ENCODE measurements at regions not wholly inside any gene's neighbourhood (a gene's known extent, or its start where the extent isn't known, plus 50 kb on each side); places are given as distances from the start of the nearest gene placed in this dataset.

DNA sequence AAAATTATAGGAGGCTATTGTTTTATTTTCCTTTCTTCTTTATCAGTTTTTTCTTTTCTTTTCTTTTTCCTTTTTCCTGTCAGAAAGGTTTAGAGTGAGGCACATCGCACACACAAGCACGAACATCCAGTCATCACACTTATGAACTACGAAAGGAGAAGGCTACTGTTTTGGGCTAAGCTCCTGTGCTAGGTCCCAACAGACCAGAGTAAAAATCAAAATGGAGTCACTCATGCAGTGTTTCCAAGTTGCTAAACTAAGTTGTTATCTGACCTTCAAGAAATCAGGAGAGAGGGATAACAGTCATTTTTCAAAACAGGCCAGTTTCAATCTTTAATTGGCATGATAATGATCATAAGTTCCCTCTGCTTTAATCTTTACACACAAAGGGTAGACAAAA is 93.6 kb downstream of the CD24 start (continued):
- TF ChIP-seq, protein P1, sequence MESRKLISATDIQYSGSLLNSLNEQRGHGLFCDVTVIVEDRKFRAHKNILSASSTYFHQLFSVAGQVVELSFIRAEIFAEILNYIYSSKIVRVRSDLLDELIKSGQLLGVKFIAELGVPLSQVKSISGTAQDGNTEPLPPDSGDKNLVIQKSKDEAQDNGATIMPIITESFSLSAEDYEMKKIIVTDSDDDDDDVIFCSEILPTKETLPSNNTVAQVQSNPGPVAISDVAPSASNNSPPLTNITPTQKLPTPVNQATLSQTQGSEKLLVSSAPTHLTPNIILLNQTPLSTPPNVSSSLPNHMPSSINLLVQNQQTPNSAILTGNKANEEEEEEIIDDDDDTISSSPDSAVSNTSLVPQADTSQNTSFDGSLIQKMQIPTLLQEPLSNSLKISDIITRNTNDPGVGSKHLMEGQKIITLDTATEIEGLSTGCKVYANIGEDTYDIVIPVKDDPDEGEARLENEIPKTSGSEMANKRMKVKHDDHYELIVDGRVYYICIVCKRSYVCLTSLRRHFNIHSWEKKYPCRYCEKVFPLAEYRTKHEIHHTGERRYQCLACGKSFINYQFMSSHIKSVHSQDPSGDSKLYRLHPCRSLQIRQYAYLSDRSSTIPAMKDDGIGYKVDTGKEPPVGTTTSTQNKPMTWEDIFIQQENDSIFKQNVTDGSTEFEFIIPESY (IDR thresholded peaks at IDR 0.05; ENCODE audit: extremely low read depth, insufficient replicate concordance, low read length) = no peak
- TF ChIP-seq RAD21 (IDR thresholded peaks at IDR 0.05; ENCODE audit: low read depth) (no peak), SIN3A (IDR thresholded peaks at IDR 0.05; ENCODE audit: low read depth) (no peak), POLR2A (IDR thresholded peaks at IDR 0.05; ENCODE audit: borderline replicate concordance, extremely low read depth, insufficient read depth, insufficient read length) (no peak)

GRCh38 chr6:106875782-106876321 is 98.7 kb downstream of the CD24 start:
- H3K27ac ChIP-seq (ENCODE audit: low read depth, low read length) = no peak overlapping the region
- H3K4me2 ChIP-seq (ENCODE audit: low read length) = no peak overlapping the region
- H4K20me1 ChIP-seq (ENCODE audit: insufficient read depth) = no peaks in the 10 kb centered on the region
- H3K4me3 ChIP-seq (replicated peaks in 1 of 2; ENCODE audit: low read depth in 1 of 2, low read length in 2 of 2) = no peak overlapping the region
- no peak overlapping the region for H3K9ac ChIP-seq (ENCODE audit: low read length)
- POLR2A ChIA-PET = no interaction called here
- no peaks in the 10 kb centered on the region for H3K36me3 ChIP-seq (ENCODE audit: control insufficient read depth in 1 of 2, insufficient read depth in 2 of 2, low read length in 2 of 2)
- peaks cover 0 to 4% of the 10 kb centered on the region in 2 experiments; a peak in 2 of 4 replicates for H3K9me3 ChIP-seq (ENCODE audit: control insufficient read depth in 1 of 2, insufficient read depth in 1 of 2, low read depth in 1 of 2, low read length in 2 of 2)
- H3K27me3 ChIP-seq (ENCODE audit: insufficient read depth, low read length) = no peaks in the 10 kb centered on the region
- DNase-seq (ENCODE audit: low read depth, low spot score) (no peak), ATAC-seq (no peak)
- H3K4me1 ChIP-seq (ENCODE audit: control insufficient read depth in 1 of 2, insufficient read depth in 2 of 2, low read length in 2 of 2) = peaks cover 0 to 20% of the 10 kb centered on the region in 2 experiments; a peak in 2 of 4 replicates
- no TSS peak for BruUV-seq (replicated peaks)
- TF ChIP-seq, protein P1 (IDR thresholded peaks at IDR 0.05; ENCODE audit: extremely low read depth, insufficient replicate concordance, low read length) = no peak
- TF ChIP-seq SP1 (IDR thresholded peaks at IDR 0.05; ENCODE audit: low read depth) = no peak
- TF ChIP-seq EZH2 (IDR thresholded peaks at IDR 0.05) = no peak
- no peak for TF ChIP-seq TCF7L2 (IDR thresholded peaks at IDR 0.05; ENCODE audit: borderline replicate concordance, extremely low read depth, insufficient read depth, insufficient read length)
- no peak for TF ChIP-seq YY1 (IDR thresholded peaks at IDR 0.05; ENCODE audit: extremely low read depth, insufficient replicate concordance, low read depth, low read length)
- no peak for TF ChIP-seq ELF1 (IDR thresholded peaks at IDR 0.05; ENCODE audit: borderline replicate concordance, low read depth)
- TF ChIP-seq, protein P2, sequence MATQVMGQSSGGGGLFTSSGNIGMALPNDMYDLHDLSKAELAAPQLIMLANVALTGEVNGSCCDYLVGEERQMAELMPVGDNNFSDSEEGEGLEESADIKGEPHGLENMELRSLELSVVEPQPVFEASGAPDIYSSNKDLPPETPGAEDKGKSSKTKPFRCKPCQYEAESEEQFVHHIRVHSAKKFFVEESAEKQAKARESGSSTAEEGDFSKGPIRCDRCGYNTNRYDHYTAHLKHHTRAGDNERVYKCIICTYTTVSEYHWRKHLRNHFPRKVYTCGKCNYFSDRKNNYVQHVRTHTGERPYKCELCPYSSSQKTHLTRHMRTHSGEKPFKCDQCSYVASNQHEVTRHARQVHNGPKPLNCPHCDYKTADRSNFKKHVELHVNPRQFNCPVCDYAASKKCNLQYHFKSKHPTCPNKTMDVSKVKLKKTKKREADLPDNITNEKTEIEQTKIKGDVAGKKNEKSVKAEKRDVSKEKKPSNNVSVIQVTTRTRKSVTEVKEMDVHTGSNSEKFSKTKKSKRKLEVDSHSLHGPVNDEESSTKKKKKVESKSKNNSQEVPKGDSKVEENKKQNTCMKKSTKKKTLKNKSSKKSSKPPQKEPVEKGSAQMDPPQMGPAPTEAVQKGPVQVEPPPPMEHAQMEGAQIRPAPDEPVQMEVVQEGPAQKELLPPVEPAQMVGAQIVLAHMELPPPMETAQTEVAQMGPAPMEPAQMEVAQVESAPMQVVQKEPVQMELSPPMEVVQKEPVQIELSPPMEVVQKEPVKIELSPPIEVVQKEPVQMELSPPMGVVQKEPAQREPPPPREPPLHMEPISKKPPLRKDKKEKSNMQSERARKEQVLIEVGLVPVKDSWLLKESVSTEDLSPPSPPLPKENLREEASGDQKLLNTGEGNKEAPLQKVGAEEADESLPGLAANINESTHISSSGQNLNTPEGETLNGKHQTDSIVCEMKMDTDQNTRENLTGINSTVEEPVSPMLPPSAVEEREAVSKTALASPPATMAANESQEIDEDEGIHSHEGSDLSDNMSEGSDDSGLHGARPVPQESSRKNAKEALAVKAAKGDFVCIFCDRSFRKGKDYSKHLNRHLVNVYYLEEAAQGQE (IDR thresholded peaks at IDR 0.05; ENCODE audit: low read depth) = no peak
- TF ChIP-seq EZH2phosphoT487 (IDR thresholded peaks at IDR 0.05; ENCODE audit: borderline replicate concordance) = no peak
- no peak for TF ChIP-seq JUND (IDR thresholded peaks at IDR 0.05)
- TF ChIP-seq, protein P3, sequence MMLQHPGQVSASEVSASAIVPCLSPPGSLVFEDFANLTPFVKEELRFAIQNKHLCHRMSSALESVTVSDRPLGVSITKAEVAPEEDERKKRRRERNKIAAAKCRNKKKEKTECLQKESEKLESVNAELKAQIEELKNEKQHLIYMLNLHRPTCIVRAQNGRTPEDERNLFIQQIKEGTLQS (IDR thresholded peaks at IDR 0.05) = no peak
- no peak for TF ChIP-seq ZFX (IDR thresholded peaks at IDR 0.05)
- no peak for TF ChIP-seq CEBPB (IDR thresholded peaks at IDR 0.05; ENCODE audit: low read depth)
- TF ChIP-seq SRF (IDR thresholded peaks at IDR 0.05; ENCODE audit: low read depth) = no peak
- intact Hi-C loops (cut with micrococcal nuclease) = no loop called here
- H2AFZ ChIP-seq (ENCODE audit: low read depth, low read length, poor library complexity, severe bottlenecking) = no peak overlapping the region
- H3K79me2 ChIP-seq (ENCODE audit: insufficient read depth, low read length) = no peaks in the 10 kb centered on the region
- H3K9me2 ChIP-seq (ENCODE audit: insufficient read depth) = no peaks in the 10 kb centered on the region
- CTCF ChIA-PET = no interaction called here
- RAD21 ChIA-PET (ENCODE audit: low non-redundant PET in 1 of 2, low total read pairs in 2 of 2, uncharacterized antibody in 2 of 2, unreplicated experiment in 2 of 2) = no interaction called here
